ENCODE measurements at regions not wholly inside any gene's neighbourhood (a gene's known extent, or its start where the extent isn't known, plus 50 kb on each side); places are given as distances from the start of the nearest gene placed in this dataset.

- no peak overlapping the region for H3K27ac ChIP-seq (ENCODE audit: low read depth, low read length)
- no peaks in the 10 kb centered on the region for H3K9me3 ChIP-seq (ENCODE audit: control insufficient read depth in 1 of 2, low read length in 2 of 2)
- H3K9ac ChIP-seq (ENCODE audit: low read depth in 1 of 2, low read length in 2 of 2) = no peak overlapping the region
- H3K4me3 ChIP-seq (ENCODE audit: low read depth in 1 of 2, low read length in 2 of 2) = no peak overlapping the region
- no peaks in the 10 kb centered on the region for H3K4me1 ChIP-seq (ENCODE audit: control insufficient read depth in 1 of 2, insufficient read depth in 2 of 2, low read length in 2 of 2)
- H3K27me3 ChIP-seq (ENCODE audit: control insufficient read depth in 1 of 2, insufficient read depth in 2 of 2, low read length in 2 of 2) = no peaks in the 10 kb centered on the region
- no peaks in the 10 kb centered on the region for H3K36me3 ChIP-seq (ENCODE audit: control insufficient read depth in 1 of 2, insufficient read depth in 2 of 2, low read length in 2 of 2)
Observed at GRCh38 chr5:98722188-98722587, 51.3 kb upstream of the RGMB start.

- H3K9ac ChIP-seq (ENCODE audit: low read depth in 1 of 2, low read length in 2 of 2) = no peak overlapping the region
- H3K9me3 ChIP-seq (ENCODE audit: control insufficient read depth in 1 of 2, low read length in 2 of 2) = no peaks in the 10 kb centered on the region
- H3K4me3 ChIP-seq (ENCODE audit: low read depth in 1 of 2, low read length in 2 of 2) = no peak overlapping the region
- no peaks in the 10 kb centered on the region for H3K27me3 ChIP-seq (ENCODE audit: control insufficient read depth in 1 of 2, insufficient read depth in 2 of 2, low read length in 2 of 2)
- no peaks in the 10 kb centered on the region for H3K36me3 ChIP-seq (ENCODE audit: control insufficient read depth in 1 of 2, insufficient read depth in 2 of 2, low read length in 2 of 2)
- no peak overlapping the region for H3K27ac ChIP-seq (ENCODE audit: low read depth, low read length)
- no peaks in the 10 kb centered on the region for H3K4me1 ChIP-seq (ENCODE audit: control insufficient read depth in 1 of 2, insufficient read depth in 2 of 2, low read length in 2 of 2)
Observed at GRCh38 chr5:98723061-98723460, 50.4 kb upstream of the RGMB start.

All from duodenal mucosa (tissue), 2 donors.